Activated CD8-positive, alpha-beta memory T cell treated with anti-CD3 and anti-CD28 coated beads for 36 hours (primary cell): ENCODE measurements at regions not wholly inside any gene's neighbourhood (a gene's known extent, or its start where the extent isn't known, plus 50 kb on each side); places are given as distances from the start of the nearest gene placed in this dataset.
"Not testable (repeated sequence)": the region's sequence is repeated elsewhere in the genome, so short reads cannot be mapped to it uniquely, and the experiment has no call there.

Source experiments
- CTCF ChIA-PET: fragments of 350-600 bp; sonication (Branson Sonifier 250); formaldehyde crosslinking; loops from one replicate; lab custom pipeline; 2021; ENCODE audit warnings: antibody characterized with exemption; lab: Charles Lee
- POLR2A ChIA-PET: fragments of 350-600 bp; sonication (Branson Sonifier 250); formaldehyde crosslinking; loops from one replicate; lab custom pipeline; 2021; ENCODE audit warnings: antibody characterized with exemption; lab: Charles Lee

GRCh38 chr12:34298176-34298970 is 276.1 kb downstream of the ALG10 start:
- POLR2A ChIA-PET = no interaction called here
- CTCF ChIA-PET = no interaction called here

DNA sequence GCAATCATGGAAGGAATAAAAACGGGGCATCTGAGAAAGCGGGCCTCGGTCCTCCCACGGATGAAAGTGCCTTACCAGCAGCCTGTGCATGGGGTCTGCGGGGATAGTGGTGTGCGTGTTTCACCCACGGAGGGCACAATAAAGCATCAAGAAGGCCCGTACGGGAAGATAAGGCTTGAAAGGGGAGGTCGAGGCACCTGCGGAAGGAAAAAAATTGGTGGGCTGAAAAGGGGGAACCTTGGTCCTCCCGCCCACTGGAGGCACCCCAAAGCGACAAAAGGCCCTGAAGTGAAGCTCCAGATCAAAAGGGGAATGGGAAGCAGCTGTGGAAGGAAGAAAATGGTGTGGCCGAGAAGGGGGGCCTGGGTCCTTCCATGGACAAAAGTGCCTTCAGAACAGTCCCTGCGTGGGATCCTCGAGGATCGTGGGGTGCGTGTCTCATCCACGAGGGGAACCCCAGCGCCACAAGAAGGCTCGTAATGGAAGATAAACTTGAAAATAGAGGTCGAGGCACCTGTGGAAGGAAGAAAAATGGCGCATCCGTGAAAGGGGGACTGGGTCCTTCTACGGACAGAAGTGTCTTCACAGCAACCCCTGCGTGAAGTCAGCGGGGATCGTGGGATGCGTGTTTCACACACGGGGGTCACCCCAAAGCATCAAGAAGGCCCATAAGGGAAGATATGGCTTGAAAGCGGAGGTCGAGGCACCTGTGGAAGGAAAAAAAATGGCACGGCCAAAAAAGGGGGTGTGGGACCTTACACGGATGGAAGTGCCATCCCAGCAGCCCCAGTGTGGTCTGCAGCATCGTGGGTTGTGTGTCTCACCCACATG is 276.9 kb downstream of the ALG10 start:
- ChIA-PET POLR2A (no interaction called here), CTCF (no interaction called here)

DNA sequence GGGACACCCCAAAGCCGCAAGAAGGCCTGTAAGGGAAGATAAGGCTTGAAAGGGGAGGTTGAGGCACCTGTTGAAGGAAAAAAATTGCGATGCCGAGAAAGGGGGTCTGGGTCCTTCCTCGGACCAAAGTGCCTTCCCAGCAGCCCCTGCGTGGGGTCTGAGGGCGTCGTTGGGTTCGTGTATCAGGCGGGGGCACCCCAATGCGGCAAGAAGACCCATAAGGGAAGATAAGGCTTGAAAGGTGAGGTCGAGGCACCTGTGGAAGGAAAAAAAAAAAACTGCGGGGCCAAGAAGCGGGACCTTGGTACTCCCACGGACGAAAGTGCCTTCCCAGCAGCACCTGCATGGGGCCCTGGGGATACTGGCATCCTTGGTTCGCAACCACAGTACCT is 277.5 kb downstream of the ALG10 start:
- CTCF ChIA-PET = no interaction called here
- POLR2A ChIA-PET = no interaction called here

DNA sequence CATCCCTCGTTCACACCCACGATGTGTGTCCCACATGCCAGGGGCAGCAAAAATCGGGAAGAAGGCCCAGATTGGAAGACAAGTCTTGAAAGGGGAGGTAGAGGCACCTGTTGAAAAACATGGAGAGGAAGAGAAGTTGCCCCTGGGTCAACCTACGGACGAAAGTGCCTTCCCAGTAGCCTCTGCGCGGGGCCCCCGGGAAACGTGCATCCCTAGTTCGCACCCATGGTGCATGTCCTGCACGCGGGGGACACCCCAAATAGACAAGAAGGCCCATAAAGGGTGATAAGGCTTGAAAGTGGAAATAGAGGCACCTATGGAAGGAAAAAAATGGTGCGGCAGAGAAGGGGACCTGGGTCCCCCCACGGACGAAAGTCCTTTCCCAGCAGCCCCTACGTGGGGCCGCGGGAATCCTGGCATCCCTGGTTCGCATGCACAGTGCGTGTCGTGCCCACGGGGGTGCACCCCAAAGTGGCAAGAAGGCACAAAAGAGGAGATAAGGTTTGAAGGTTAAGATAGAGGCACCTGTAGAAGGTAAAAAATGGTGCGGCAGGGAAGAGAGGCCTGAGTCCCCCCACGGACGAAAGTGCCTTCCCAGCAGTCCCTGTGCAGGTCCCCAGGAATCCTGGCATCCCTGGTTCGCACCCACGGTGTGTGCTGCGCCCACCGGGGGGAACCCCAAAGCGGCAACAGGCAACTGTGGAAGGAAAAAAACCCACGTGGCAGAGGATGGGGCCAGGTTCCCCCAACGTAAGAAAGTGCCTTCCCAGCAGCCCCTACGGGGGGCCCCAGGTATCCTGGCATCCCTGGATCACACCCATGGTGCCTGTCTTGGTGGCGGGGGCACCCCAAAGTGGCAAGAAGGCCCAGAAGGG is 278.3 kb downstream of the ALG10 start:
- CTCF ChIA-PET = no interaction called here
- POLR2A ChIA-PET = no interaction called here

DNA sequence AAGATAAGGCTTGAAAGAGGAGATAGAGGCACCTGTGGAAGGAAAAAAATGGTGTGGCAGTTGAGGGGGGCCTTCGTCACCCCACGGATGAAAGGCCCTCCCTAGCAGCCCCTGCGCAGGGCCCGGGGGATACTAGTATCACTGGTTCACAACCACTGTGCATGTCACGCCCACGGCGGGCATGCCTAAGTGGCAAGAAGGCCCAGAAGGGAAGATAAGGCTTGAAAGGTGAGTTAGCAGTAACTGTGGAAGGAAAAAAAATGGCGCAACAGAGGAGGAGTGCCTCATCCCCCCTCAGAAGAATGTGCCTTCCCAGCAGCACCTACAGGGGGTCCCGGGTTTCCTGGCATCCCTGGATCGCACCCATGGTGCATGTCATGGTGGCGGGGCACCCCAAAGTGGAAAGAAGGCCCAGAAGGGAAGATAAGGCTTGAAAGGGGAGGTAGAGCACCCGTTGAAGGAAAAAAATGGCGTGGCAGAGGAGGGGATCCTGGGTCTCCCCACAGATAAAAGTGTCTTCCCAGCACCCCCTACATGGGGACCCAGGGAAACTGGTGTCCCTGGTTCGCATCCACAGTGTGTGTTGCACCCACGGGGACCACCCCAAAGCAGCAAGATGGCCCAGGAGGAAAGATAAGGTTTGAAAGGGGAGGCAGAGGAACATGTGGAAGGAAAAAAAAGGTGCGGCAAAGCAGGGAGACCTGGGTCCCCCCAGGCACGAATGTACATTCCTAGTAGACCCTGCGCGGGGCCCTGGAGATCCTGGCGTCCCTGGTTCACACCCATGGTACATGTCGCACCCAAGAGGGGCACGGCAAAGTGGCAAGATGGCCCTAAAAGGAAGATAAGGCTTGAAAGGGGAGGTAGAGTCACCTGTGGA is 279.2 kb downstream of the ALG10 start:
- POLR2A ChIA-PET = no interaction called here
- CTCF ChIA-PET = no interaction called here

DNA sequence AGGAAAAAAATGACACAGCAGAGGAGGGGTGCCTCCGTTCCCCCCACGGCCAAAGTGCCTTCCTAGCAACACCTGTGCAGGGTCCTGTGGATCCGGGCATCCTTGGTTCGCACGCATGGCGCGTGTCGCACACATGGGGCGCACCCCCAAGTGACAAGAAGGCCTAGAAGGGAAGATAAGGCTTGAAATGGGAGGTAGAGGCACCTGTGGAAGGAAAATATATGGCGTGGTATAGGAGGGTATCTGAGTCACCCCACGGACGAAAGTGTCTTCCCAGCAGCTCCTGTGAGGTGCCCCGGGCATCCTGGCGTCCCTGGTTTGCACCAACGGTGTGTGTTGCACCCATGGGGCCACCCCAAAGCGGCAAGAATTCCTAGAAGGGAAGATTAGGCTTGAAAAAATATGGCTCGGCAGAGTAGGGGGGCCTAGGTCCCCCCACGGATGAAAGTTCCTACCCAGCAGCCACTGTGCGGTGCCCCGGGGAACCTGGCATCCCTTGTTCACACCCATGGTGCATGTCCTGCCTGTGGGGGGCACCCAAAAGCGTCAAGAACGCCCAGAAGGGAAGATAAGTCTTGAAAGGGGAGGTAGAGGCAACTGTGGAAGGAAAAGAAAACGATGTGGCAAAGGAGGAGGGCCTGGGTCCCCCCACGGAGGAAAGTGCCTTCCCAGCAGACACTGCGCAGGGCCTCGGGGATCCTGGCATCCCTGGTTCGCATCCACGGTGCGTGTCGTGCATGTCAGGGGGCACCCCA is 280.0 kb downstream of the ALG10 start:
- POLR2A ChIA-PET = no interaction called here
- CTCF ChIA-PET = no interaction called here

DNA sequence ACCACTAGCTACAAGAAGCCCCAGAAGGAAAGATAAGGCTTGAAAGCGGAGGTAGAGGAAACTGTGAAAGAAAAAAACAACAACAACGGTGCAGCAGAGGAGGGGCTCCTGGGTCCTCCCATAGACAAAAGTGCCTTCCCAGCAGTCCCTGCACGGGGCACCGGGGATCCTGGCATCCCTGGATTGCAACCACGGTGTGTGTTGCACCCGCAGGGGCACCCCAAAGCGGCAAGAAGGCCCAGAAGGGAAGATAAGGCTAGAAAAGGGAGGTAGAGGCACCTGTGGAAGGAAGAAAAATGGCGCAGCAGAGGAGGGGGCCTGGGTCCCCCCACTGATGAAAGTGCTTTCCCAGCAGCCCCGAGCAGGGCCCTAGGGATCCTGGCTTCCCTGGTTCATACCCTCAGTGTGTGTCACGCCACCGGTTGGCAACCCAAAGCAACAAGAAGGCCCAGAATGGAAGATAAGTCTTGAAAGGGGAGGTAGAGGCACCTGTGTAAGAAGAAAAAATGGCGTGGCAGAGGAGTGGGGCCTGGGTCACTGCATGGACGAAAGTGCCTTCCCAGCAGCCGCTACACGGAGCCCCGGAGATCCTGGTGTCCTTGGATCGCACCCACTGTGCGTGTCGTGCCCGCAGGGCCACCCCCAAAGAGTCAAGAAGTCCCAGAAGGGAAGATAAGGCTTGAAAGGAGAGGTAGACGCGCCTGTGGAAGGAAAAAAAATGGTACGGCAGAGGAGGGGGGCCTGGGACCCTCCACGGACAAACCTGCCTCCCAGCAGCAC is 281.0 kb downstream of the ALG10 start:
- POLR2A ChIA-PET = no interaction called here
- CTCF ChIA-PET = no interaction called here

- ChIA-PET POLR2A (no interaction called here), CTCF (no interaction called here)
Observed at GRCh38 chr12:34304001-34304400, 281.7 kb downstream of the ALG10 start.

- ChIA-PET POLR2A (no interaction called here), CTCF (no interaction called here)
Observed at GRCh38 chr12:34304546-34304945, 282.2 kb downstream of the ALG10 start.

DNA sequence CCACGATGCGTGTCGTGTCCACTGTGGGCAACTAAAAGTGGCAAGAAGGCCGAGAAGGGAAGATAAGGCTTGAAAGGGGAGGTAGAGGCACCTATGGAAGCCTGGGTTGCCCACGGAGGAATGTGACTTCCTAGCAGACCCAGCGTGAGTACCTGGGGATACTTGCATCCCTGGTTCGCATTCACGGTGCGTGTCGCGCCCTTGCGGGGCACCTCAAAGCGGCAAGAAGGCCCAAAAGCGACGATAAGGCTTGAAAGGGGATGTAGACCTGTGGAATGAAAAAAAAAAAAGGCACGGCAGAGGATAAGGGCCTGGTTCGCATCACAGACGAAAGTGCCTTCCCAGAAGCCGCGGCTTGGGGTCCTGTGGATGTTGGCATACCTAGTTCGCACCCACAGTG is 282.9 kb downstream of the ALG10 start:
- ChIA-PET CTCF (no interaction called here), POLR2A (no interaction called here)

DNA sequence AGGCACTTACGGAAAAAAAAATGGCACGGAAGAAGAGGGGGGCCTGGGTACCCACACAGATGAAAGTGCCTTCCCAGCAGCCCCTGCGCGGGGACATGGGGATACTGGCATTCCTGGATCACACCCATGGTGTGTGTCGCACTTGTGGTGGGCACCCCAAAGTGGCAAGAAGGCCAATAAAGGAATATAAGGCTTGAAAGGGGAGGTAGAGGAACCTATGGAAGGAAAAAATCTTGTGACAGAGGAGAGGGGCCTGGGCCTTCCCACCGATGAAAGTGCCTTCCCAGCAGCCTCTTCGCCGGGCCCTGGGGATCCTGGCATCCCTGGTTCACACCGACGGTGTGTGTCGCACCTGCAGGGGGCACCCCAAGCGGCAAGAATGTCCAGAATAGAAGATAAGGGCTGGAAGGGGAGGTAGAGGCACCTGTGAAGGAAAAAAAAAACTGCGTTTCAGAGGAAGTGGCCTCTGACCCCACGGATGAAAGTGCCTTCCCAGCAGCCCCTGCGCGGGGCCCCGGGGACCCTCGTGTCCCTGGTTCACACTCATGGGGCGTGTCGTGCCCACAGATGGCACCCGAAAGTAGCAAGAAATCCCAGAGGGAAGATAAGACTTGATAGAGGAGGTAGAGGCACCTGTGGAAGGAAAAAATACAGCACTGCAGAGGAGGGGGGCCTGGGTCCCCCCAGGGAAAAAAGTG is 284.0 kb downstream of the ALG10 start:
- ChIA-PET POLR2A (no interaction called here), CTCF (no interaction called here)

DNA sequence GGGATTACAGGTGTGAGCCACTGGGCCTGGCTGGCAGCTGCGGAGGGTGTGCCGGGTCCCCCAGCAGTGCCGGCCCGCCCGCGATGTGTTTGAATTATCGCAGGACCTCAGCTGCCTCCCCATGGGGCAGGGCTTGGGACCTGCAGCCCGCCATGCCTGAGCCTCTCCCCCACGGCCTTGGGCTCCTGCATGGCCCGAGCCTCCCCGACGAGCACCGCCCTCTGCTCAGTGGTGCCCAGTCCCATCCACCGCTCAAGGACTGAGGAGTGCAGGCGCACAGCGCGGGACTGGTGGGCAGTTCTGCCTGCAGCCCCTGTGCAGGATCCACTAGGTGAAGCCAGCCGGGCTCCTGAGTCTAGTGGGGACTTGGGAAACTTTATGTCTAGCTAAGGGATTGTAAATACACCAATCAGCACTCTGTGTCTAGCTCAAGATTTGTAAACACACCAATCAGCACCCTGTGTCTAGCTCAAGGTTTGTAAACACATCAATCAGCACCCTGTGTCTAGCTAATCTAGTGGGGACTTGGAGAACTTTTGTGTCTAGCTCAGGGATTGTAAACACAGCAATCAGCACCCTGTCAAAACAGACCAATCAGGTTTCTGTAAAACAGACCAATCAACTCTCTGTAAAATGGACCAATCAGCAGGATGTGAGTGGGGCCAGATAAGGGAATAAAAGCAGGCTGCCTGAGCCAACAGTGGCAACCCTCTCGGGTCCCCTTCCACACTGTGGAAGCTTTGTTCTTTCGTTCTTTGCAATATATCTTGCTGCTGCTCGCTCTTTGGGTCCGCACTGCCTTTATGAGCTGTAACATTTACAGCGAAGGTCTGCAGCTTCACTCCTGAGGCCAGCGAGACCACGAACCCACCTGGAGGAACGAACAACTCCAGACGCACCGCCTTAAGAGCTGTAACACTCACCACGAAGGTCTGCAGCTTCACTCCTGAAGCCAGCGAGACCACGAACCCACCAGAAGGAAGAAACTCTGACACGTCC is 287.8 kb downstream of the ALG10 start:
- CTCF ChIA-PET, POLR2A ChIA-PET: not testable (repeated sequence)

GRCh38 chr12:34311337-34311736 is 289.0 kb downstream of the ALG10 start:
- POLR2A ChIA-PET = no interaction called here
- CTCF ChIA-PET = no interaction called here

DNA sequence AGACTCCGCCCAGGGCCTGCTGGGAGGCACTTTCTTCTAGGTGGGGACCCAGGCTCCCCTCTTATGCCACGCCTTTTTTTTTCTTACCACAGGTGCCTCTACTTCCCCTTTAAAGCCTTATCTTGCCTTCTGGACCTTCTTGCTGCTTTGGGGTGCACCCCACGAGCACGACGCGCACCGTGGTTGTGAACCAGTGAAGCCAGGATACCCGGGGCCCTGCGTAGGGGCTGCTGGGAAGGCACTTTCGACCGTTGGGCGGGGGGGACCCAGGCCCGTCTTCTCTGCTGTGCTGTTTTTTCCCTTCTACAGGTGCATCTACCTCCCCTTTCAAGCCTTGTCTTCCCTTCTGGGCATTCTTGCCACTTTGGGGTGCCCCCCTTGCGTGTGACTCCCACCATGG is 305.4 kb downstream of the ALG10 start:
- ChIA-PET POLR2A (no interaction called here), CTCF (no interaction called here)

DNA sequence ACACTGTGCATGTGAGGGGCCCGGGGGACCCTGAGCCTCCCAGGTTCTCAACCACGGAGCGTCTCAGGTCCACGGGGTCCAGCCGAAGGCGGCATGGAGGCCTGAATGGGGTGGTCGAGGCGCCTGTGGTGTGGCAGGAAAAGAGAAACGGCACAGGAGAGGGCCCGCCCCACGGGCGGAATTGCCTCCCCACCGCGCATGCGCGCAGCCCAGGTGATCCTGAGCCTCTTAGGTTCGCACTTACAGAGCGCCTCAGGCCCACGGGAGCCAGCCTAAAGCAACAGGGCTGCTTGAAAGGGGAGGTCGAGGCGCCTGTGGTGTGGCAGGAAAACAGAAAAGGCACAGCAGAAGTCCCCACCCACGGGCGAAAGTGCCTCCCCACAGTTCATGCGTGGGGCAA is 311.0 kb downstream of the ALG10 start:
- POLR2A ChIA-PET = no interaction called here
- CTCF ChIA-PET = no interaction called here

DNA sequence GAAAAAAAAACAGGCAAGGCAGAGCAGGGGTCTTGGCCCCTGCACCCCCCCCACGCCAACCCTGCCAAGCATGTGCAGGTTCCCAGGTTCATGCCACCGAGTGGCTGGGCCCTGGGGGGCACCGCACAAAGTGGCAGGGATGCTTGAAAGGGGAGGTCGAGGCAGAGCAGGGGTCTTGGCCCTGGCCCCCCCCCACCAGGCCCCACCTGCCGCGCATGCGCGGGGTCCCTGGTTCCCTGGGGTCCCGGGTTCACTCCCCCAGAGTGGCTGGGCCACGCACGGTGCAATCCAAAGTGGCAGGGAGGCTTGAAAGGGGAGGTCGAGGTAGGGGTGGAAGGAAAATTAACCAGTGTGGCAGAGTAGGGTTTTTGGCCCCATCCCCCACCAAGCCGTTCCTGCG is 312.2 kb downstream of the ALG10 start:
- ChIA-PET CTCF (no interaction called here), POLR2A (no interaction called here)
